Mesodermal cell (in vitro differentiated cells): ENCODE measurements at regions not wholly inside any gene's neighbourhood (a gene's known extent, or its start where the extent isn't known, plus 50 kb on each side); places are given as distances from the start of the nearest gene placed in this dataset.

ENCODE experiments used
- H3K27ac ChIP-seq: 2 replicates; pipeline ENCODE4 v1.7.0; 2013; ENCODE audit warnings: mild to moderate bottlenecking, low read depth, low read length, moderate library complexity; ENCODE audit not compliant: severe bottlenecking
- H3K36me3 ChIP-seq: 2 replicates; pipeline ENCODE4 v1.7.1; 2013; ENCODE audit warnings: mild to moderate bottlenecking, low read length, moderate library complexity; ENCODE audit not compliant: control insufficient read depth, insufficient read depth
- H3K4me1 ChIP-seq: one replicate; pipeline ENCODE4 v1.7.1; 2013; ENCODE audit warnings: mild to moderate bottlenecking, low read length; ENCODE audit not compliant: insufficient read depth, control insufficient read depth, poor library complexity, severe bottlenecking
- H3K4me3 ChIP-seq: 2 replicates; pipeline ENCODE4 v1.7.0; 2013; ENCODE audit warnings: low read length, control low read depth, mild to moderate bottlenecking; ENCODE audit not compliant: insufficient read depth, poor library complexity, severe bottlenecking; ENCODE audit errors: extremely low read depth
- H3K9me3 ChIP-seq: 2 replicates; pipeline ENCODE4 v1.7.1; 2013; ENCODE audit warnings: mild to moderate bottlenecking, low read length, moderate library complexity; ENCODE audit not compliant: control insufficient read depth
- WGBS, 2 experiments: methylation state at CpG; one replicate each; pipeline ENCODE4 v1.1.5; 2013; ENCODE audit warnings: missing lambda C conversion rate in 2 of 2; ENCODE audit not compliant: insufficient coverage in 2 of 2; 5-methylcytosine and 5-hydroxymethylcytosine counted together

DNA sequence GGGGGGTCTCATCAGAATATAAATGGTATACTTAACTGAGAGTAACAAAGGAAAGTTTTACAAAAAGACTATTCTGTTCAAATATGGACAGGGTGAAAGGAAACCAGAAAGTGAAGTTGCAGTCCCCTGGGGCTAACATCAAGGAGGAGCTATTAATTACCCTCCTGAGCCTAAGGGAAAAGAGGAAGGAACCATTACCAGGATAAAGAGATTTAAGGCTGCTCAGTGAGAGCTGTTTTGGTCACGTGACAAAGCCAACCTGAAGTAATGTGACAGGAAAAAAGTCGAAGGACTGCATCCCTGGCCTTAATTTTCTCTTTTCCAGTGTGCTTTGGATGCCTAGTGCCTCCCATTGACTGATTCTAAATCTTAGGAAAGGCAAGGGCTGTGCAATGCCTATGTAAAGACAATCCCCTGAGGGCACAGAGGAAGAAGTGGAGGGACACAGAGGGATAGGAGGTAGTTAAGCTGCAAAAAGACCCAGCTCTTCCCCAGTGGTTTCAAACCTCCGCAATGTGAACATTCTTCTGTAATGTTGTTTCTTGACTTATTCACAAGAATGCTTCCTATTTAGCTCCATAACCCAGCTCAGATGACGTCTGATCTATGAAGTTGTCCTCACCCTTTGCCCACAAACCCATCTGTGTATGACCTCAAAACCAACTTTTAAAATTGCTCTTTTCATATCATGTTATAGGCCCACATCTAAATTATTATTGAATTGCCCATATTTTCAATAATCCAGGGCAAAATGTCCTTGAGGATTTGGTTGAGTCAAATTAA is 187.7 kb upstream of the DCN start:
- Histone ChIP-seq H3K4me1 (no peaks in the 10 kb centered on the region), H3K36me3 (no peaks in the 10 kb centered on the region), H3K9me3 (peaks cover 5% of the 10 kb centered on the region), H3K4me3 (no peak overlapping the region), H3K27ac (no peak overlapping the region)
- 62 to 70% methylated on average over 3 to 4 of the region's 4 CpGs for WGBS, 2 experiments

GRCh38 chr12:91368613-91369012 is 186.0 kb upstream of the DCN start:
- WGBS, 2 experiments = 100% methylated on average over 1 to 3 of the region's 4 CpGs

GRCh38 chr12:91367234-91367849 is 184.7 kb upstream of the DCN start:
- Histone ChIP-seq H3K27ac (no peak overlapping the region), H3K9me3 (no peaks in the 10 kb centered on the region), H3K4me3 (no peak overlapping the region), H3K36me3 (no peaks in the 10 kb centered on the region), H3K4me1 (no peaks in the 10 kb centered on the region)
- 60 to 67% methylated on average over 1 of the region's 2 CpGs for WGBS, 2 experiments

More at GRCh38 chr12:91368613-91369012, 186.0 kb upstream of the DCN start:
- Histone ChIP-seq H3K27ac (no peak overlapping the region), H3K9me3 (peaks cover under 1% of the 10 kb centered on the region), H3K4me1 (no peaks in the 10 kb centered on the region), H3K4me3 (no peak overlapping the region), H3K36me3 (no peaks in the 10 kb centered on the region)

DNA sequence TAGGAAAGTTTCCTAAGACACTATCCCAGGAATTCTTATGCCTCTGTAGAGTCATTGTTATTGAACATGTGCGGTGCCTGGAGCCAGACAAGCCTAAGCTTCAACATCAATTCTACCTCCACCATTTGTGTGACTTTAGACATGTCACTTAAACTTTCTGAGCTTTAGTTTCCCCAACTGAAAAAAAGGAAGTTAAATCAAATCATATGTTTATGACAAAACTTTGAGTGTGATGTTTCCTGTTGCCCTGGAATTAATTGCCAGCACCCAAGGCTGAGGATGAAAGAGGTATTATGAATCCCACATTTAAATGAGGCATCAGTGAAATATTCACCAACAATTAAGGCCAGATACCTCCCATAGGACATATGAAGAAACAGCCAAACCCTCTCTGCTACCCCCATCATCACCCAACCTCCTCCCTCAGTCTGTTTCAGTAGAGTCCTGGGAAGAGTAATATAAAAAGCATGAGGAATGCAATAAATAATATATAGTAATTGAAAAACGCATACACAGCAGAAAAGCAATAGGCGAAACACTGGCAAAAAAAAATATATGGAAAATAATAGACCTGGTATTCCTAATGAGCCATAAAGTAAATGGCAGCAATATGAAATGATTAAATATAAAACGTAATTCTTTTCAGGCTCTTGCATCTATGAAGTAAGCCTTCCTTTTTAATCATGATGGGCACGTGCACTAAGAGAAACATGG is 182.0 kb upstream of the DCN start:
- Histone ChIP-seq H3K4me1 (no peaks in the 10 kb centered on the region), H3K27ac (no peak overlapping the region), H3K4me3 (no peak overlapping the region), H3K36me3 (no peaks in the 10 kb centered on the region), H3K9me3 (no peaks in the 10 kb centered on the region)
- 83 to 97% methylated on average over 2 to 4 of the region's 5 CpGs for WGBS, 2 experiments

DNA sequence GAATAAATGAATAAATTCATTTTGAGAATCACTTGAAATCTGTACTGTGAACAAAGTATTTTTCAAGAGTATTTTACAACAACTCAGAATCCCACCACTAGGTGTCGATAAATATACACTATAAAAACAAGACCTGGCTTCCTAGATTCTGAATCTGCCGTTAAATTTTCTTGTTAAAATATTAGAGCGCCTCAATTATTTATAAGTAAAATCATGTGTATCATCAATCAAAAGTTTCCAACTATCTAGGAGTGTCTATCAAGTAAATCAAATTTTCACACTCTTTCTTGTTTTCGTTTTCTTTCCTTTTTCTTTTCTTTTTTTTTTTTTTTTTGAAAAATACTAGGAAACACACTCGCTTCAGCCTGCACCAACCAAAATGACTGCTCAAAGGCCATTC is 179.2 kb upstream of the DCN start:
- 88 to 90% methylated on average over 1 to 2 of the region's 5 CpGs for WGBS, 2 experiments
- H3K27ac ChIP-seq = no peak overlapping the region
- no peaks in the 10 kb centered on the region for H3K9me3 ChIP-seq
- H3K36me3 ChIP-seq = no peaks in the 10 kb centered on the region
- no peak overlapping the region for H3K4me3 ChIP-seq
- no peaks in the 10 kb centered on the region for H3K4me1 ChIP-seq

DNA sequence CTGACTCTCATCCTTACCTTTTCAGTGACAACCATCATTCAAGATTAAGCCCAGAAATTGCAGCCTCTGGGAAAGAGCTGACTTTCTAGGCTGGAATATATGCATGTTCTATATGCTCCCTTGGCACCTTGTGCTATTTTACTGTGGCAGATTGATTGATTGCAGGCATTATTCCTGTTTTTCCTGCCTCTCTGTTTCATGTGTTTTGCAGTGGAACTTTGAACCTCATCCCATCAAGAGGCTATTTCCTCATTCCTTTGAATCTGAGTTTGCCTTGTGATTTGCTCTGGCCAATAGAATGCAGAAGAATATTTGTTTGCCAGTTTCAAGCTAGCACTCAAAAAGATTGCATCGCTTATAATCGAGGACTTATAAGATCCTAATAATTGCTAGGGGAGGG is 174.8 kb upstream of the DCN start:
- no peaks in the 10 kb centered on the region for H3K36me3 ChIP-seq
- WGBS, 2 experiments = 93 to 100% methylated on average over 2 of the region's 2 CpGs
- no peak overlapping the region for H3K4me3 ChIP-seq
- peak overlapping the region; percentile 53 for H3K27ac ChIP-seq
- H3K9me3 ChIP-seq = no peaks in the 10 kb centered on the region
- no peaks in the 10 kb centered on the region for H3K4me1 ChIP-seq

GRCh38 chr12:91356405-91356804 is 173.8 kb upstream of the DCN start:
- no peaks in the 10 kb centered on the region for H3K36me3 ChIP-seq
- no CpG with 5 or more reads among the region's 1 CpG for WGBS, 2 experiments
- H3K9me3 ChIP-seq = no peaks in the 10 kb centered on the region
- no peak overlapping the region for H3K4me3 ChIP-seq
- no peak overlapping the region for H3K27ac ChIP-seq
- H3K4me1 ChIP-seq = no peaks in the 10 kb centered on the region

DNA sequence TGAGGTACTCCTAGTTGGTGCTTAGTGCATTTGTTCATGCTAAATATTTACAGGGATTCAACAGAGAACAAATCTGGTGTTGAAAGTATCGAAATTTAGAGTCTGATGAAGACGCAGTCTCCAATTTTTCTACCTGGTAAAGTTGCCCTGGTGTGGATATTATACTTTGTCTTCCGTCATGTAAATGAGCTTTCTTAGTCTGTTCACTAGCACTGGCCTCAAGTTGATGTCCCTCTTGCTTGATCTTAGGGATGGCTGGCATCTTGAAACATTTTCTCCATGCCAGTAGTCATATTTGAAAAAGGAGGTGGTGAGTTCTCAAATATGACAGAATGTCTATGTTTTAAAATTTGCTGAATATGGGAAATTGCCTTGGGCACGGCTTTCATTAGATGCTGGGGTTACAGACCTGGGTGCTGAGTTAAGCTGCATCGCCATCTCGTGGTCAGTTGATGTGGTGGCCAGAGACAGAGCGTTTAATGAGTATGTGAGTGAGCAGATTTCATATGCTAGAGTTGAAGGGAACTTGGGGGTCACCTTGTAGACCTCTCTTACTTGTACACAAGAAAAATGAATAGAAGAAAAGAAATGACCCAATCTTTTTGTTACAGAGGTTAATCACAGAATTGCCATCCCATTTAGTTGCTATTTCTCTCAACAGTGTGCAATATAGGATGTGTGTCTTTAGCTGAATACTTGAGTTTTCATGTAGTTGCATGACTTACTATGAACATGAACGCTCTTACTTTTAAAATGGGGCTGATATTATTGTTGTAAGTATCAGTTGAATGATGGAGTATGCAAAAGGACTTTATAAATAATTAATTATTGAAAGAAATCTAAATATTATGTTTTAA is 172.8 kb upstream of the DCN start:
- 29 to 57% methylated on average over 4 to 6 of the region's 8 CpGs for WGBS, 2 experiments
- Histone ChIP-seq H3K27ac (no peak overlapping the region), H3K36me3 (no peaks in the 10 kb centered on the region), H3K4me1 (no peaks in the 10 kb centered on the region), H3K4me3 (no peak overlapping the region), H3K9me3 (no peaks in the 10 kb centered on the region)

DNA sequence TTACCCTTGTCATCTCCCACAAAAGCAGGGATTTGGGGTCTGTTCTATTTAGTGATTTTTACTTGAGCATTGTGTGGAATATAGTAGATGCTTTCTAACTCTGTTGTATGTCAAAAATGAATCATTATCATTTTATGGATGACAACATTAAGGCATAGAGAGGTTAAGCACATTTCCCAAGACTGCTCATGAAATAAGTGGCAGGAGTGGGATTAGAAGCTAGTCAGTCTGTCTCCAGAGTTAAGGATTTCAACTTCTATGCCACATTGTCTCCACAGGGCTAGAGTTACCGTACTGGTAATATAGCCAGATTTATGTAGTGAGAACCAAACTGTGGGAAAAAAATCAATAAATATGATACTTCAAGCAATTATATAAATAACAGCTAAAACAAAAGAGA is 170.6 kb upstream of the DCN start:
- H3K36me3 ChIP-seq = no peaks in the 10 kb centered on the region
- no CpG with 5 or more reads among the region's 1 CpG for WGBS, 2 experiments
- H3K4me3 ChIP-seq = no peak overlapping the region
- H3K27ac ChIP-seq = no peak overlapping the region
- H3K9me3 ChIP-seq = no peaks in the 10 kb centered on the region
- no peaks in the 10 kb centered on the region for H3K4me1 ChIP-seq

- H3K27ac ChIP-seq = no peak overlapping the region
- no peak overlapping the region for H3K4me3 ChIP-seq
- WGBS, 2 experiments = 57% methylated on average over 1 of the region's 2 CpGs; no CpG with 5 or more reads in 1 of the 2 experiments
- H3K36me3 ChIP-seq = no peaks in the 10 kb centered on the region
- no peaks in the 10 kb centered on the region for H3K9me3 ChIP-seq
- H3K4me1 ChIP-seq = no peaks in the 10 kb centered on the region
These were observed 166.9 kb upstream of the DCN start for GRCh38 chr12:91349476-91349875.
